GF-D8 (cell line): ENCODE measurements at regions not wholly inside any gene's neighbourhood (a gene's known extent, or its start where the extent isn't known, plus 50 kb on each side); places are given as distances from the start of the nearest gene placed in this dataset.
"Not testable (repeated sequence)": the region's sequence is repeated elsewhere in the genome, so short reads cannot be mapped to it uniquely, and the experiment has no call there.

Experiments used
- DNase-seq: peaks from one replicate; lab custom pipeline; 2025; lab: John Stamatoyannopoulos, UW

- DNase-seq = no peak
Measured at GRCh38 chr10:43930777-43931176, 282.1 kb upstream of the ZNF32 start.

DNA sequence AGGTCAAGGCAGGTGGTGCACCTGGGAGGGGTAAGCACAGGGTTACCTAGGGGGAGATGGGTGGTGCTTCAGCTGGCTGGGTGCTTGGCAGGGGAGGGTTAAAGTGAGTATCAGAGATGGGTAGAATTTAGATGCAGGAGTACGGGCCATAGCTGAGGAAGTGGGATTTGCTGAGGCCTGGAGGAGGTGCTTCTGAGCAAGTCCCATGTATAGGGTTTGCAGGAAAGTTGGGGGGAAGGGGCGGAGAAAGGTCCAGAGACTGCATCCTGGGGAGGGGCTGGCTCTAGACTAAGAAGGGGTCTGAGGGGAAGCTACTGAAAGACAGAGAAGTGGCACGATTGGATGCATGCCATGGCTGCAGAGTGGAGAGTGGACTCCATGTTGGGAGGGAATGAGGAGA, 281.6 kb upstream of the ZNF32 start:
- no peak for DNase-seq

- no peak for DNase-seq
Measured at GRCh38 chr10:43929122-43929521, 280.4 kb upstream of the ZNF32 start.

DNA sequence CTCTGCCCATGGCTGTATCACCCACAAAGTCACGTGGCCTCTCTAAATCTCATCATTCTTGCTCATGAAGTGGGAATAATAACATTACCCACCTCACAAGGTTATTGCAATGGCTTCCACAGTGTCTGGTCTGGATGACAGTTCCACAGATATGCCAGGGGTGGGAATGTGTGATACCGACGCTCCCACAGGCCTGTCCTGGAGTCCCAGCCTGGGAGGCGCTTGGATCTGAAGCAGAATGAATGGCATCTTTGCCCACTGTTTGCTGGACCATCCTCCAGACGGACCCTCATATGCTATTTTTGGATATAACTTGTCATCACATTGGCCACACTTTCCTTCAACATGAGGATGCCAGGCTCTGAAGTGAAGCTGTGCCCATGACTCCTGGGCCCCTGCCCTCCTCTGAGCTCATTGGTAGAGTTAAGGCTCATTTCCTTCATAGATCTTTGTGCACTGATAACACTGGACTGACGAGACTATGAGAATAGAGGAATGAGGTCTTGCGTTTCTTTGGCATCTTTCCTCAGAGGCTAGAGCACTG, 279.8 kb upstream of the ZNF32 start:
- no peak for DNase-seq

GRCh38 chr10:43926875-43927406, 278.3 kb upstream of the ZNF32 start:
- DNase-seq = no peak

GRCh38 chr10:43926371-43926770, 277.7 kb upstream of the ZNF32 start:
- DNase-seq = no peak

GRCh38 chr10:43925793-43926192, 277.1 kb upstream of the ZNF32 start:
- no peak for DNase-seq

GRCh38 chr10:43923328-43923727, 274.6 kb upstream of the ZNF32 start:
- no peak for DNase-seq

- no peak for DNase-seq
Measured at GRCh38 chr10:43922335-43923280, 273.9 kb upstream of the ZNF32 start.

DNA sequence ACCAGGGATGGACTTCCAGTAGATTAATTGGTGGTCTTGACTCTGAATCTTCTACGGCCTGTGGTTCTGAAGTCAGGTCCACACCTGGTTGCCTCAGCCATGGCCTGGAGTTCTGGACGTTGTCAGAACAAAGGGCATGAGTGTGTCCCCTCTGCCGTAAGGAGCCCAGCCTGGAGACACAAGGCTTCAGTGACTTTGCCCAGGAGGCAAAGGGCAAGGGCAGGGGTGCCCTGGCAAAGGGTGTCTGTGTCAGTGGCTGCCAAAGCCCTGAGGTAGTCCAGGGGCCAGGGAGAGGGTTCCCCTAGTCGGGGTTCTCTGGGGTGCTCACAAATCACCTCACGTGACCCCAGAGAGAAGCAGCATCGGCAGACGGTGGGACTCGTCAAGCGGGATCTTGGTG, 273.2 kb upstream of the ZNF32 start:
- no peak for DNase-seq

DNA sequence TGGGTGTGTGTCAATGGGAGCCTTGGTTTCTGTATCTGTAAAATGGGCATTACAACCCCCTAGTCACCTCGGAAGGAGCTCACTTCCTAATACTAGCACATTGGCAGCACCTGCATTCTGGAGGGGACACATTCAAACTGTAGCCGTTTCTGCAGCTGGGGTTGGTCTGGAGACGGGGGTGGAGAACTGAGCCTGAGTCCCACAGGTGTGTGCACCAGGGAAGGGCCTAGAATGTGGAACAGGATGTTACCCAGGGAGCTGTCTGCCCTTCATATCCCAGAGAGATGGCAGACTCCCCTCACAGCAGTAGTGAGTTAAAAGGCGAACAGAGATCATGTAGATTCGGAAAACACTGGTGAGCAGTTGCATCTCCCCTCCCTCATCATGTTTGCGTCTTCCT, 272.8 kb upstream of the ZNF32 start:
- no peak for DNase-seq

DNA sequence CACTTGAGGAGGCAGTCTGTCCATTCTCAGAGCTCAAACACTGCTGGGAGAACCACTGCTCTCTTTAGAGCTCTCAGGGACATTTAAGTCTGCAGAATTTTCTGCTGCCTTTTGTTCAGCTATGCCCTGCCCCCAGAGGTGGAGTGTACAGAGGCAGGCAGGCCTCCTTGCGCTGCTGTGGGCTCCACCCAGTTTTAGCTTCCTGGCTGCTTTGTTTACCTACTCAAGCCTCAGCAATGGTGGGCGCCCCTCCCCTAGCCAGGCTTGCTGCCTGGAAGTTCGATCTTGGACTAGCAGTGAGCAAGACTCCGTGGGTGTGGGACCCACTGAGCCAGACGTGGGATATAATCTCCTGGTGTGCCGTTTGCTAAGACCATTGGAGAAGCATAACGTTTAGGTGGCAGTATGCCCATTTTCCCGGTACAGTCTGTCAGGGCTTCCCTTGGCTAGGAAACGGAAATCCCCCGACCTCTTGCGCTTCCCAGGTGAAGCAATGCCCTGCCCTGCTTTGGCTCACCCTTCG, 271.6 kb upstream of the ZNF32 start:
- not testable (repeated sequence) for DNase-seq

GRCh38 chr10:43913676-43914235, 265.1 kb upstream of the ZNF32 start:
- no peak for DNase-seq

GRCh38 chr10:43912469-43912868, 263.8 kb upstream of the ZNF32 start:
- DNase-seq = no peak

DNA sequence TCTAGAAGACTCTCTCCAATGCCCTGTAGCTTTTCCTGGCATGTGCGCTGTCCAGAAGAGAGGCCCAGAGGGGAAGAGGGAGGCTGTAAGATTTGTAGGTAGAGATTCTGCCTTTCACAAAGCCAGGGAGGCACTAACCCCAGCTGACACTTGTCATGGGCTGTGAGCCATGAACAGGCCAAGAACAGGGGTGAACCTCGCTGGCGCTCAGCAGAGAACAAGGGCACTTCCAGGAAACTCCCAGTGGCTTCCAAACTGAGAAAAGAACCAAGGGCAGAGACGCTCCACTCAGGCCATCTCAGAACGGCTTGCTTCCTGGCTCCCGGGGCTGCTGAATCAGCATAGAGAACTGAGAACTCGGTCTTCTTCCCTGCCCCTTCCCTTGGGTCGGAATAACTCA, 257.8 kb upstream of the ZNF32 start:
- no peak for DNase-seq

DNA sequence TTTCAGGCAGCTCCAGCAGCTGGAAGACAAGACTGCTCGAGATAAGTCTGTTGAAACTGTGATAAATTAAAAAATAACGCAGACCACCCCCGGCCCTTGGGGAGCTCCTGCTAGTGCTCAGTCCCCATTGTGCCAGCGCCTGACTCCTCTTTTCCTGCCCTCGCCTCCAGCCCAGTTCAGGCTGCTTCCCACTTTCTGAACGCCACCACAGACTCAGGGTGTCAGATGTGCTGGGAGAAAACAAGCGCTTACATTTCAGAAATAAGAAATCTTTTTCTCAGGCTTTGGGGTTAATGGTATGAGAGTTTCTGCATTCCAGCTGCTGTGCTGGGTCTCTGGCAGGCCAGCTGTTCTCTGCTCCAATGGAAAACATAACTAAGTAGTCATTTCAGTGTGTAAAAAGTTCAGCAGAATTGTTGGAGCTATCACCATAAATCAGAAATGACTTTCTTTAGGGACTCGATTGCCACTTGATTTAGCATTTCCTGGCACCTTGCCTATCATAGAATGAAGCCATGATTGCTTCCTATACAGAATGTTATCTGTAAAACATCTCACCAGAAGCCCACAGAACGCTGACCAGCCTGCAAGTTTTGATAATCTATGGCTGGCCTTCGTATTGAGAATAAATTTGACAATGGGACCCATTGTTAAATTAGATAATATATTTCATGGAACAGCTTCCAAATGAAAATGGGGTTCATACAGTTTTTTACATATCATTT, 257.0 kb upstream of the ZNF32 start:
- no peak for DNase-seq

DNA sequence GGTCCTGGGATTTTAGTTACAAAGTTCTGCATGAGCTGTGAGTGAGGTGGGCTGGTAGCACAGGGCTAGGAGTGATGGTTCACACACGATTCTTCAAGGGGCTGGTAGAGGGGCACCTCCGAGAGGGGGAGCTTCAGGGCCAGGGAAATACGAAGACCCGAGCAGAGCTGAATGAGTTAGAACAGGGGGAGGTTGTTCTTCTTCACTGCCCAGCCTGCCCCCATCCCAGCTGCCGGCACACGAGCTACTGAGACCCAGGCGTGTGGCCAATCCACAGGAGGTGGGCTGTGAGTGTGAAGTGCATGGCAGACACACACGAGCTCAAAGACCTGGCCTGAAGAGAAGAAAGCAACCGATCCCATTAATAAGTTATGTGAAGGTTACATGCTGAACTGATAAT, 256.2 kb upstream of the ZNF32 start:
- no peak for DNase-seq

- DNase-seq = no peak
Measured at GRCh38 chr10:43904301-43904700, 255.6 kb upstream of the ZNF32 start.

DNA sequence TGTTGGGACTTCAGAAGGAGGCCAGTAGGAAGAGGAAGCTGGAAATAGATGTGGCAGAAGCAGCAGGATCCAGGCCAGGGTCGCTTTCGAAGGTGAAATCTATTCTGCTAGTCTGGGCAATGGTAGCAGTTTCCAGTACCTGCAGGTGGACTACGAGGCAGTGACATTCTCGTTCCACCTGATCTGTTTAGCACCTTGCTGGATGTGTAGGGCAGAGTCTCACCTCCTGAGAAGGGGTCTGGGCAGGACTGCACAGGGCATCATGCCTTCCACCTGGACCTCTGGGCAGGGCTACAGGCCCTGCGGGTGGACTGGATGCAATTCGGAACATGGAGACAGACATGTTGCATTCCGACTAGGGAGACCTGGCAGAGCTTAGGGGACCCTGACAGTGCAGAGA, 254.8 kb upstream of the ZNF32 start:
- DNase-seq = no peak

GRCh38 chr10:43902842-43903241, 254.2 kb upstream of the ZNF32 start:
- no peak for DNase-seq

DNA sequence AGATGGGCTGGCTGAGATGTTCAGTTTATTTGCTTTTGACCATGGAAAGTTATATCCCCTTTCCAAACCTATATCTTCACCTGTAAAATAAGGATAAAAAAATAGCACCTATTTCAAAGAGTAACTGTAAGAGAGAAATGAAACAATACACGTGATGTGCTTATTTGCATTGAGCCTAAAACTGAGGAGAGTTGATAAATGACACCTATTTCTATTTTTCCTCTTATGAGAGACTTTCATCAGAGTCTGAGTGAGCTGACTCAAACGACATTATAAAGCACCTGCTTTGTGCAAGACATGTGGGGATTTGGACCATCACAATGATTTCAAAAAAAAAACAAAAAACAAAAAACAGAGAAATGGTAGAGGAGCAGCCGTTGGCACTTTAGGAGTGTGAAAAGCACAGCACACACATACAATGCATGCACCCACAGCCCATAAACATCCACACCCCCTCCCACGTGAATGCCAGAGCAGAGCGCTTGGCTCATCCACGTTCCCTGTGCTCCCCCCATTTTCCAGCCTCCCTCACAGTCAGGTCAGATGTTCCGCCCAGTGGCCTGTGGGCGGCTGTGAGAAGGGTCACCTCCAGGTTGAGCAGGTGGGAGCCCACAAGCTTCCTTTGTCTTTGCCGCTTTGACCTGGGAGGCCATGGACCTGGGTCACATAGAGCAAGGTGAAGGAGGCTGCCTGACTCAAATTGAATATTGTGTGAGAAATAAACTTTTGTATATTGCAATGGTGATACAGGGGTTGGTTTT, 253.2 kb upstream of the ZNF32 start:
- DNase-seq = no peak
